ENCODE measurements at regions not wholly inside any gene's neighbourhood (a gene's known extent, or its start where the extent isn't known, plus 50 kb on each side); places are given as distances from the start of the nearest gene placed in this dataset.

DNA sequence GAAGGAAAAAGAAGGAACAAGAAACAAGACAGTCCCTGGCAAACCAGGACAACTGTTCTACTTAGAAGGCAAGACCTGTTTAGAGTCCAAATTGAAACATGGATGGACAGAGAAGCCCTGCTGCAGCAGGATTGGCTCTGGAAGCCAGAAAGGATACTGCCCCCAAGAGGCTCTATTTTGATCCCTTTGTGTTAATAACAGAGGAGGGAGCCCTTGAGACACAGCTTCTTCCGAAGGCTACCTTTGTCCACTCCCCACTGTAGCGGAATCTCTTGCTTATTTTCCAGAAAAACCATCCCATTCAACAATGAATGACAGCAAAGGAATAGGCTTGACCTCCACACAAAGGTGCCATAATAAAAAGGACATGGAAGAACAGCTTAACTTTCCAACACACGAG lies 120.3 kb upstream of the FOXK1 start:
- Histone ChIP-seq H4K91ac (ENCODE audit: insufficient read length, low read depth, low read length) (no peak overlapping the region), H3K9ac (ENCODE audit: extremely low read depth, insufficient read length, low read length) (no peak overlapping the region), H3K23me2 (ENCODE audit: insufficient read length, low read depth, low read length, poor library complexity, severe bottlenecking) (no peaks in the 10 kb centered on the region), H2BK5ac (ENCODE audit: insufficient read length, low read length) (no peak overlapping the region), H3T11ph (ENCODE audit: low read length) (no peak overlapping the region), H3K23ac (ENCODE audit: insufficient read length, low read depth, low read length) (no peak overlapping the region), H4K8ac (replicated peaks; ENCODE audit: insufficient read length, low read depth, low read length) (no peak overlapping the region), H3K79me1 (ENCODE audit: insufficient read depth, low read depth, low read length, poor library complexity, severe bottlenecking) (no peaks in the 10 kb centered on the region), H3K4ac (ENCODE audit: low read depth, low read length) (no peak overlapping the region), H3K14ac (ENCODE audit: insufficient read depth, low read length) (no peak overlapping the region), H2BK12ac (ENCODE audit: insufficient read length, low read depth, low read length) (no peak overlapping the region), H2AFZ (ENCODE audit: low read length) (no peak overlapping the region), H3K79me2 (ENCODE audit: insufficient read depth, low read length) (no peaks in the 10 kb centered on the region), H2BK15ac (ENCODE audit: low read depth, low read length) (no peak overlapping the region), H2BK120ac (ENCODE audit: low read depth, low read length, poor library complexity, severe bottlenecking) (no peak overlapping the region), H3K4me2 (ENCODE audit: insufficient read depth, insufficient read length, low read length) (no peak overlapping the region), H4K20me1 (ENCODE audit: control insufficient read depth, insufficient read depth, insufficient read length) (no peaks in the 10 kb centered on the region), H4K5ac (ENCODE audit: insufficient read length, low read depth, low read length) (no peak overlapping the region), H3K56ac (ENCODE audit: insufficient read length, low read depth, low read length) (no peak overlapping the region), H3K9me3 (ENCODE audit: control insufficient read depth, low read depth, low read length) (no peaks in the 10 kb centered on the region), H3K27me3 (ENCODE audit: insufficient read depth, low read length) (no peaks in the 10 kb centered on the region), H2AK5ac (ENCODE audit: insufficient read length, low read length) (no peak overlapping the region), H3K4me1 (ENCODE audit: insufficient read depth, low read length) (no peaks in the 10 kb centered on the region), H3K27ac (ENCODE audit: insufficient read length, low read depth, low read length) (no peak overlapping the region), H2BK20ac (ENCODE audit: low read depth, low read length, poor library complexity, severe bottlenecking) (no peak overlapping the region), H3K18ac (ENCODE audit: insufficient read length, low read depth, low read length) (no peak overlapping the region)
- Mint-ChIP-seq H3K4me3 (no peak overlapping the region), H3K4me1 (peaks cover 9 to 11% of the 10 kb centered on the region in 2 experiments), H3K27me3 (ENCODE audit: low read depth) (peaks cover 16% of the 10 kb centered on the region), H3K36me3 (ENCODE audit: insufficient read depth in 1 of 3, low read depth in 3 of 3) (no peaks in the 10 kb centered on the region; a peak in 3 of 7 replicates), H3K9me3 (peaks cover 12 to 69% of the 10 kb centered on the region in 2 experiments; a peak in 4 of 5 replicates), H3K27ac (no peak overlapping the region)
- TF ChIP-seq, protein P1, sequence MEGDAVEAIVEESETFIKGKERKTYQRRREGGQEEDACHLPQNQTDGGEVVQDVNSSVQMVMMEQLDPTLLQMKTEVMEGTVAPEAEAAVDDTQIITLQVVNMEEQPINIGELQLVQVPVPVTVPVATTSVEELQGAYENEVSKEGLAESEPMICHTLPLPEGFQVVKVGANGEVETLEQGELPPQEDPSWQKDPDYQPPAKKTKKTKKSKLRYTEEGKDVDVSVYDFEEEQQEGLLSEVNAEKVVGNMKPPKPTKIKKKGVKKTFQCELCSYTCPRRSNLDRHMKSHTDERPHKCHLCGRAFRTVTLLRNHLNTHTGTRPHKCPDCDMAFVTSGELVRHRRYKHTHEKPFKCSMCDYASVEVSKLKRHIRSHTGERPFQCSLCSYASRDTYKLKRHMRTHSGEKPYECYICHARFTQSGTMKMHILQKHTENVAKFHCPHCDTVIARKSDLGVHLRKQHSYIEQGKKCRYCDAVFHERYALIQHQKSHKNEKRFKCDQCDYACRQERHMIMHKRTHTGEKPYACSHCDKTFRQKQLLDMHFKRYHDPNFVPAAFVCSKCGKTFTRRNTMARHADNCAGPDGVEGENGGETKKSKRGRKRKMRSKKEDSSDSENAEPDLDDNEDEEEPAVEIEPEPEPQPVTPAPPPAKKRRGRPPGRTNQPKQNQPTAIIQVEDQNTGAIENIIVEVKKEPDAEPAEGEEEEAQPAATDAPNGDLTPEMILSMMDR (conservative IDR thresholded peaks at IDR 0.05), result peak; percentile 60; the same call in 2 of the 3 replicates
- WGBS (ENCODE audit: extremely low coverage, insufficient read length, low lambda C conversion rate), result no CpG with 5 or more reads among the region's 3 CpGs
- peak; percentile 48 for DNase-seq

Measured in H9 (cell line).